ENCODE measurements at regions not wholly inside any gene's neighbourhood (a gene's known extent, or its start where the extent isn't known, plus 50 kb on each side); places are given as distances from the start of the nearest gene placed in this dataset.

DNA sequence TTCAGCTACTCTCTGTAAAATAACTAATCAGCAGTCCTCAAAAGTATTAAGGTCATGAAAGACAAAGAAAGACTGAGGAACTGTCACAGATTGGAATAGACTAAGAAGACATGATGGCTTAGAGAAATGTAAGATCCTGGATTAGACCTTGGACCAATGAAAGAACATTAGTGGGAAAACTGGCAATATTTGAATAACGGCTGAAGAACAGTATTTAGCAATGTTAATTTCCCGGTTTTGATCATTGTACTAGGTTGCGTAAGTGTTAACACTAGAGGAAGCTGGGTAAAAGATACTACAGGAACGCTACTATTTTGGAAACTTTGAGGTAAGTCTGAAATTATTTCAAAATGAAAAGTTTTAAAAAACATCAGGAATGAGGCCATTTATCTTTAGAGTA lies 98.8 kb upstream of the RESF1 start:
- no peaks in the 10 kb centered on the region for H3K4me1 ChIP-seq (ENCODE audit: insufficient read depth, low read length, poor library complexity, severe bottlenecking)
- H3K27me3 ChIP-seq (replicated peaks; ENCODE audit: insufficient read depth, low read depth, low read length, poor library complexity), result no peaks in the 10 kb centered on the region
- no peak overlapping the region for H3K27ac ChIP-seq (ENCODE audit: low read depth, low read length, poor library complexity, severe bottlenecking)
- CTCF ChIA-PET, result no interaction called here
- H3K4me3 ChIP-seq (ENCODE audit: low read depth, low read length, poor library complexity, severe bottlenecking), result no peak overlapping the region
- H3K36me3 ChIP-seq (ENCODE audit: insufficient read depth, low read length, poor library complexity, severe bottlenecking), result no peaks in the 10 kb centered on the region
- no peak for DNase-seq (ENCODE audit: low spot score)
- BruUV-seq (replicated peaks), result no TSS peak
- POLR2A ChIA-PET (ENCODE audit: low non-redundant PET), result no interaction called here
- TF ChIP-seq, protein P1, sequence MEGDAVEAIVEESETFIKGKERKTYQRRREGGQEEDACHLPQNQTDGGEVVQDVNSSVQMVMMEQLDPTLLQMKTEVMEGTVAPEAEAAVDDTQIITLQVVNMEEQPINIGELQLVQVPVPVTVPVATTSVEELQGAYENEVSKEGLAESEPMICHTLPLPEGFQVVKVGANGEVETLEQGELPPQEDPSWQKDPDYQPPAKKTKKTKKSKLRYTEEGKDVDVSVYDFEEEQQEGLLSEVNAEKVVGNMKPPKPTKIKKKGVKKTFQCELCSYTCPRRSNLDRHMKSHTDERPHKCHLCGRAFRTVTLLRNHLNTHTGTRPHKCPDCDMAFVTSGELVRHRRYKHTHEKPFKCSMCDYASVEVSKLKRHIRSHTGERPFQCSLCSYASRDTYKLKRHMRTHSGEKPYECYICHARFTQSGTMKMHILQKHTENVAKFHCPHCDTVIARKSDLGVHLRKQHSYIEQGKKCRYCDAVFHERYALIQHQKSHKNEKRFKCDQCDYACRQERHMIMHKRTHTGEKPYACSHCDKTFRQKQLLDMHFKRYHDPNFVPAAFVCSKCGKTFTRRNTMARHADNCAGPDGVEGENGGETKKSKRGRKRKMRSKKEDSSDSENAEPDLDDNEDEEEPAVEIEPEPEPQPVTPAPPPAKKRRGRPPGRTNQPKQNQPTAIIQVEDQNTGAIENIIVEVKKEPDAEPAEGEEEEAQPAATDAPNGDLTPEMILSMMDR (conservative IDR thresholded peaks at IDR 0.05; ENCODE audit: low read depth, low read length), result no peak
- no peak for TF ChIP-seq EZH2 (IDR thresholded peaks at IDR 0.05; ENCODE audit: borderline replicate concordance, low read depth, low read length, poor library complexity, severe bottlenecking)
- intact Hi-C loops (cut with micrococcal nuclease; ENCODE audit: unreplicated experiment), result no loop called here
- H3K9me3 ChIP-seq (ENCODE audit: low read depth, low read length, poor library complexity, severe bottlenecking), result no peaks in the 10 kb centered on the region

DNA sequence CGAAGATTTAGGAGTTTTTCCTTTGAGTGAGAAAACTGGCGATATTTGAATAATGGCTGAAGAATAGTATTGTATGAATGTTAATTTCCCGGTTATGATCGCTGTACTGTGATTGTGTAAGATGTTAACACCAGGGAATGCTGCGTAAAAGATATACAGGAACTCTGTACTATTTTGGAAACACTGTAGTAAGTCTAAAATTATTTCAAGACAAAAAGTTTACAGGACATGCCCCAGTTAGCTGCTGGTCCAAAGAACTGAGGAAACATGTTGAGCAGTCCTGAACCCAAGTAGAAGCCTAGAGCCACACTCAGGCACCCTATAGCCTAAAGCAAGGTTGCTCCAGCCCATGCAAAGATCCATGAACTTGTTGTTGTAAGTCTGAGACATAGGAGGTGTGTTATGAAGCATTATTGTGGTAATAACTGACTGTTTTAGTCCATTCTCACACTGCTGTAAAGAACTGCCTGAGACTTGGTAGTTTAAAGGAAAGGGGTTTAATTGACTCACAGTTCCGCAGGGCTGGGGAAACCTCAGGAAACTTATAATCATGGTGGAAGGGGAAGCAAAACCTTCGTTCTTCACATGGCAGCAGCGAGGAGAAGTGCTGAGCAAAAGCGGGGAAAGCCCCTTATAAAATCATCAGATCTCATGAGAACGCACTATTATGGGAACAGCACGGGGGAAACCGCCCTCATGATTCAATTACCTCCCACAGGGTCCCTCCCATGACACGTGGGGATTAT lies 99.8 kb upstream of the RESF1 start:
- H3K36me3 ChIP-seq (ENCODE audit: insufficient read depth, low read length, poor library complexity, severe bottlenecking), result no peaks in the 10 kb centered on the region
- POLR2A ChIA-PET (ENCODE audit: low non-redundant PET), result no interaction called here
- TF ChIP-seq, protein P1 (conservative IDR thresholded peaks at IDR 0.05; ENCODE audit: low read depth, low read length), result no peak
- no peaks in the 10 kb centered on the region for H3K4me1 ChIP-seq (ENCODE audit: insufficient read depth, low read length, poor library complexity, severe bottlenecking)
- H3K27me3 ChIP-seq (replicated peaks; ENCODE audit: insufficient read depth, low read depth, low read length, poor library complexity), result no peaks in the 10 kb centered on the region
- intact Hi-C loops (cut with micrococcal nuclease; ENCODE audit: unreplicated experiment), result no loop called here
- H3K9me3 ChIP-seq (ENCODE audit: low read depth, low read length, poor library complexity, severe bottlenecking), result no peaks in the 10 kb centered on the region
- CTCF ChIA-PET, result no interaction called here
- DNase-seq (ENCODE audit: low spot score), result no peak
- no TSS peak for BruUV-seq (replicated peaks)
- no peak overlapping the region for H3K4me3 ChIP-seq (ENCODE audit: low read depth, low read length, poor library complexity, severe bottlenecking)
- no peak overlapping the region for H3K27ac ChIP-seq (ENCODE audit: low read depth, low read length, poor library complexity, severe bottlenecking)

DNA sequence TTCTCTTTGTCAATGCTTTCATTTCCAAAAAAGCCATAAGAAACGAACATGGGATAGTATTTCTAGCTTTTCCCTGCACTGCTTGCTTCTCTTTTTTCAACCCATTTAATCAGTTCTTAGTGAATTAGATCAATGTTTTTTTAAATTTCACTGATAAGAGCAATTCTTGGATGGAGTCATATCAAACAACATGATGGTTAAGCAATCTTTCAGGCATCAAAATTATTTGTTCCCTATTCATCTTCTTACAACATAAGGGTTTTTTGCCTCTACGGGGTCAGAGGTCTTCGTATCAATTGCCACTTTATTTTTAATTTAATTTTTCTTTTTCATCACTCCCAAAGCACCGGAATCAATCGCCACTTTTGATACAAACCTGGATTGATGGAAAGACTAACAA lies 103.8 kb upstream of the RESF1 start:
- no peak for TF ChIP-seq EZH2 (IDR thresholded peaks at IDR 0.05; ENCODE audit: borderline replicate concordance, low read depth, low read length, poor library complexity, severe bottlenecking)
- TF ChIP-seq, protein P1 (conservative IDR thresholded peaks at IDR 0.05; ENCODE audit: low read depth, low read length), result no peak
- Histone ChIP-seq H3K4me3 (ENCODE audit: low read depth, low read length, poor library complexity, severe bottlenecking) (no peak overlapping the region), H3K36me3 (ENCODE audit: insufficient read depth, low read length, poor library complexity, severe bottlenecking) (no peaks in the 10 kb centered on the region), H3K9me3 (ENCODE audit: low read depth, low read length, poor library complexity, severe bottlenecking) (peaks cover 13% of the 10 kb centered on the region), H3K27ac (ENCODE audit: low read depth, low read length, poor library complexity, severe bottlenecking) (no peak overlapping the region), H3K4me1 (ENCODE audit: insufficient read depth, low read length, poor library complexity, severe bottlenecking) (no peaks in the 10 kb centered on the region), H3K27me3 (replicated peaks; ENCODE audit: insufficient read depth, low read depth, low read length, poor library complexity) (no peaks in the 10 kb centered on the region)
- no TSS peak for BruUV-seq (replicated peaks)
- DNase-seq (ENCODE audit: low spot score), result no peak
- intact Hi-C loops (cut with micrococcal nuclease; ENCODE audit: unreplicated experiment), result no loop called here
- ChIA-PET CTCF (no interaction called here), POLR2A (ENCODE audit: low non-redundant PET) (no interaction called here)
